MM.1S (cell line): ENCODE measurements at regions not wholly inside any gene's neighbourhood (a gene's known extent, or its start where the extent isn't known, plus 50 kb on each side); places are given as distances from the start of the nearest gene placed in this dataset.

Experiments used
- DNase-seq: peaks from one replicate; pipeline ENCODE4 v3.0.0-alpha.2; 2015
- H2AFZ ChIP-seq: fragments of 300-600 bp; sonication (generic); 2 replicates; pipeline ENCODE4 v1.6.0; 2016; ENCODE audit warnings: antibody characterized with exemption, low read length
- H3F3A ChIP-seq: fragments of 300-600 bp; sonication (generic); 2 replicates; pipeline ENCODE4 v1.6.1; 2016; ENCODE audit warnings: mild to moderate bottlenecking, antibody characterized with exemption, low read length, moderate library complexity, mixed read lengths; ENCODE audit not compliant: insufficient read depth
- H3K27ac ChIP-seq: fragments of 300-600 bp; sonication (generic); 2 replicates; pipeline ENCODE4 v1.5.1; 2016; ENCODE audit warnings: mild to moderate bottlenecking, low read length
- H3K27me3 ChIP-seq: fragments of 300-600 bp; sonication (generic); replicated peaks from 2 replicates; pipeline ENCODE4 v1.6.0; 2016; ENCODE audit warnings: low read length; ENCODE audit not compliant: insufficient read depth
- H3K36me3 ChIP-seq: fragments of 300-600 bp; sonication (generic); replicated peaks from 2 replicates; pipeline ENCODE4 v1.6.1; 2016; ENCODE audit warnings: mild to moderate bottlenecking, low read length, mixed read lengths; ENCODE audit not compliant: insufficient read depth
- H3K4me1 ChIP-seq: fragments of 300-600 bp; sonication (generic); 2 replicates; pipeline ENCODE4 v1.6.1; 2016; ENCODE audit warnings: low read length, mixed read lengths
- H3K4me2 ChIP-seq: fragments of 300-600 bp; sonication (generic); 2 replicates; pipeline ENCODE4 v1.6.0; 2016; ENCODE audit warnings: low read depth, low read length
- H3K4me3 ChIP-seq: fragments of 300-600 bp; sonication (generic); 2 replicates; pipeline ENCODE4 v1.5.1; 2016; ENCODE audit warnings: low read length, mixed read lengths
- H3K79me2 ChIP-seq: fragments of 300-600 bp; sonication (generic); 2 replicates; pipeline ENCODE4 v1.6.1; 2016; ENCODE audit warnings: mixed run types, low read length, mixed read lengths
- H3K9ac ChIP-seq: fragments of 300-600 bp; sonication (generic); 2 replicates; pipeline ENCODE4 v1.6.1; 2016; ENCODE audit warnings: low read length, mixed read lengths
- H3K9me2 ChIP-seq: fragments of 300-600 bp; sonication (generic); replicated peaks from 2 replicates; pipeline ENCODE4 v1.6.1; 2016; ENCODE audit warnings: mild to moderate bottlenecking, low read length, mixed read lengths; ENCODE audit not compliant: insufficient read depth
- H3K9me3 ChIP-seq: fragments of 300-600 bp; sonication (generic); replicated peaks from 2 replicates; pipeline ENCODE4 v1.6.1; 2016; ENCODE audit warnings: mild to moderate bottlenecking, low read length, mixed read lengths; ENCODE audit not compliant: insufficient read depth
- H4K20me1 ChIP-seq: fragments of 300-600 bp; sonication (generic); 2 replicates; pipeline ENCODE4 v1.6.1; 2016; ENCODE audit warnings: mild to moderate bottlenecking, low read length, moderate library complexity, mixed read lengths; ENCODE audit not compliant: insufficient read depth
- EZH2 ChIP-seq: fragments of 300-600 bp; sonication (generic); optimal IDR thresholded peaks from 2 replicates; pipeline ENCODE3; 2017; ENCODE audit warnings: low read depth, mild to moderate bottlenecking, antibody characterized with exemption, low read length, mixed read lengths
- EZH2phosphoT487 ChIP-seq: fragments of 300-600 bp; sonication (generic); IDR thresholded peaks from 2 replicates; pipeline ENCODE4 v1.6.1; 2018; ENCODE audit warnings: antibody characterized with exemption, low read length
- TF ChIP-seq, protein P1 (sequence below): fragments of 300-600 bp; sonication (generic); IDR thresholded peaks from 2 replicates; pipeline ENCODE4 v1.5.1; 2016; ENCODE audit warnings: antibody characterized with exemption, low read length, mixed read lengths

DNA sequence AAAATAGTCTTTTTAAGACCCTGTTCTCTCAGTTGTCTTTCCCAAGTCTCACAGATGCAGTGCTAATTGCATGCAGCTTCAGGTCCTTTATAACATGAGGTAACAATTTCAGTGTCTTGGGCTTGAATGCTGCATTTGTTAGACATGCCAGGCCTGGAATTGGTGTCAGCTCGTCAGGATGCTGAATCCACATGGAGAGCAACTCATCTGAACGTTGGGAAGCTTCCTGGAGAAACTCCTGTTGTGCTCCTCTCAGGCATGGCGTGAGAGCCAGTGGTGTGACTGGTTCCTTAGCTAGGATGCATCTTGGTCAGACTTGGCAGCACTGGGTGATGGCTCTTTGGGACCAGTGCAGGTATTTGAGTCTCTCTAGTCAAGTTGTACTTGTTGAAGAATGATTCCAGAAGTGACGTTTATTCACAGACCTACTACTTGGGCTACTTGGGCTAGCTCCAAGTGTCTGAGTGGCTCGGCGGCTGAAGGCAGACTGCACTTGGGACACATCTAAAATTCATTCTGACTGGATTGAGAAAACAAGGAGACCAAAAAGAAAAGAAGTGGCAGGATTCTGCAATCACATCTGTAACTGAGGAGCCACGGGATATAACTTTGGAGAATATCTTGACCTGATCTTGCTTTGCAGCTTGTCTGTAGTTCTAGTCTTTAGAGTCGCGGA lies 134.8 kb upstream of the ARHGAP5 start:
- H3K27ac ChIP-seq = no peak overlapping the region
- TF ChIP-seq EZH2phosphoT487 (no peak), EZH2 (no peak)
- TF ChIP-seq, protein P1, sequence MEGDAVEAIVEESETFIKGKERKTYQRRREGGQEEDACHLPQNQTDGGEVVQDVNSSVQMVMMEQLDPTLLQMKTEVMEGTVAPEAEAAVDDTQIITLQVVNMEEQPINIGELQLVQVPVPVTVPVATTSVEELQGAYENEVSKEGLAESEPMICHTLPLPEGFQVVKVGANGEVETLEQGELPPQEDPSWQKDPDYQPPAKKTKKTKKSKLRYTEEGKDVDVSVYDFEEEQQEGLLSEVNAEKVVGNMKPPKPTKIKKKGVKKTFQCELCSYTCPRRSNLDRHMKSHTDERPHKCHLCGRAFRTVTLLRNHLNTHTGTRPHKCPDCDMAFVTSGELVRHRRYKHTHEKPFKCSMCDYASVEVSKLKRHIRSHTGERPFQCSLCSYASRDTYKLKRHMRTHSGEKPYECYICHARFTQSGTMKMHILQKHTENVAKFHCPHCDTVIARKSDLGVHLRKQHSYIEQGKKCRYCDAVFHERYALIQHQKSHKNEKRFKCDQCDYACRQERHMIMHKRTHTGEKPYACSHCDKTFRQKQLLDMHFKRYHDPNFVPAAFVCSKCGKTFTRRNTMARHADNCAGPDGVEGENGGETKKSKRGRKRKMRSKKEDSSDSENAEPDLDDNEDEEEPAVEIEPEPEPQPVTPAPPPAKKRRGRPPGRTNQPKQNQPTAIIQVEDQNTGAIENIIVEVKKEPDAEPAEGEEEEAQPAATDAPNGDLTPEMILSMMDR = no peak
- no peaks in the 10 kb centered on the region for H3K36me3 ChIP-seq
- no peak overlapping the region for H3K9ac ChIP-seq
- no peaks in the 10 kb centered on the region for H3K27me3 ChIP-seq
- H3K4me3 ChIP-seq = no peak overlapping the region
- no peaks in the 10 kb centered on the region for H3K9me2 ChIP-seq
- H3K79me2 ChIP-seq = no peaks in the 10 kb centered on the region
- no peaks in the 10 kb centered on the region for H3K9me3 ChIP-seq
- no peaks in the 10 kb centered on the region for H4K20me1 ChIP-seq
- H3K4me1 ChIP-seq = peaks cover 9% of the 10 kb centered on the region; the same call in 1 of the 2 replicates
- H2AFZ ChIP-seq = no peak overlapping the region
- no peak overlapping the region for H3K4me2 ChIP-seq
- DNase-seq = no peak
- no peaks in the 10 kb centered on the region for H3F3A ChIP-seq

- no peak for DNase-seq
- no peaks in the 10 kb centered on the region for H3K79me2 ChIP-seq
- no peaks in the 10 kb centered on the region for H3K9me2 ChIP-seq
- H3K27me3 ChIP-seq = no peaks in the 10 kb centered on the region
- H3F3A ChIP-seq = no peaks in the 10 kb centered on the region
- no peak overlapping the region for H3K27ac ChIP-seq
- no peak overlapping the region for H3K9ac ChIP-seq
- no peaks in the 10 kb centered on the region for H4K20me1 ChIP-seq
- TF ChIP-seq, protein P1 = no peak
- TF ChIP-seq EZH2 (no peak), EZH2phosphoT487 (no peak)
- H3K4me1 ChIP-seq = peaks cover 9% of the 10 kb centered on the region; the same call in 1 of the 2 replicates
- no peak overlapping the region for H2AFZ ChIP-seq
- no peaks in the 10 kb centered on the region for H3K9me3 ChIP-seq
- H3K4me3 ChIP-seq = no peak overlapping the region
- H3K4me2 ChIP-seq = no peak overlapping the region
- H3K36me3 ChIP-seq = no peaks in the 10 kb centered on the region
Measured at GRCh38 chr14:31943217-31943799, 133.8 kb upstream of the ARHGAP5 start.

GRCh38 chr14:31943861-31944255 lies 133.2 kb upstream of the ARHGAP5 start:
- Histone ChIP-seq H3K27ac (no peak overlapping the region), H3K36me3 (no peaks in the 10 kb centered on the region), H3K9ac (no peak overlapping the region), H3K9me2 (no peaks in the 10 kb centered on the region), H3K79me2 (no peaks in the 10 kb centered on the region), H2AFZ (no peak overlapping the region), H3F3A (no peaks in the 10 kb centered on the region), H3K27me3 (no peaks in the 10 kb centered on the region), H4K20me1 (no peaks in the 10 kb centered on the region), H3K9me3 (no peaks in the 10 kb centered on the region), H3K4me3 (no peak overlapping the region), H3K4me1 (peaks cover 9% of the 10 kb centered on the region; the same call in 1 of the 2 replicates), H3K4me2 (no peak overlapping the region)
- no peak for DNase-seq
- TF ChIP-seq EZH2phosphoT487 = no peak
- TF ChIP-seq, protein P1 = no peak
- no peak for TF ChIP-seq EZH2
